GM18502 (cell line): ENCODE measurements at regions not wholly inside any gene's neighbourhood (a gene's known extent, or its start where the extent isn't known, plus 50 kb on each side); places are given as distances from the start of the nearest gene placed in this dataset.

Source experiments
- ATAC-seq: cut with Tn5 transposase; IDR thresholded peaks from one replicate; pipeline ENCODE4 v1.9.1; 2021; ENCODE audit warnings: mild to moderate bottlenecking; ENCODE audit not compliant: unreplicated experiment, poor library complexity

GRCh38 chr4:181951265-181951664, 291.9 kb upstream of the TENM3 start:
- no peak for ATAC-seq

- ATAC-seq: no peak
Observed at GRCh38 chr4:181952478-181952877, 290.7 kb upstream of the TENM3 start.

- no peak for ATAC-seq
Observed at GRCh38 chr4:181956512-181956911, 286.7 kb upstream of the TENM3 start.

- ATAC-seq: no peak
Observed at GRCh38 chr4:181957088-181957487, 286.1 kb upstream of the TENM3 start.

GRCh38 chr4:181958446-181958845, 284.8 kb upstream of the TENM3 start:
- ATAC-seq: no peak

- ATAC-seq: no peak
Observed at GRCh38 chr4:181959121-181959520, 284.1 kb upstream of the TENM3 start.

- ATAC-seq: no peak
Observed at GRCh38 chr4:181960384-181960783, 282.8 kb upstream of the TENM3 start.

- no peak for ATAC-seq
Observed at GRCh38 chr4:181962321-181962720, 280.9 kb upstream of the TENM3 start.

GRCh38 chr4:181964731-181965130, 278.5 kb upstream of the TENM3 start:
- no peak for ATAC-seq

GRCh38 chr4:181966104-181966551, 277.1 kb upstream of the TENM3 start:
- ATAC-seq: peak; percentile 63

- no peak for ATAC-seq
Observed at GRCh38 chr4:181967401-181967800, 275.8 kb upstream of the TENM3 start.

GRCh38 chr4:181968371-181968770, 274.8 kb upstream of the TENM3 start:
- ATAC-seq: no peak

GRCh38 chr4:181969151-181969550, 274.1 kb upstream of the TENM3 start:
- no peak for ATAC-seq

GRCh38 chr4:181970366-181970765, 272.8 kb upstream of the TENM3 start:
- no peak for ATAC-seq

- ATAC-seq: peak; percentile 91
Observed at GRCh38 chr4:181971411-181971810, 271.8 kb upstream of the TENM3 start.

GRCh38 chr4:181971973-181972372, 271.2 kb upstream of the TENM3 start:
- no peak for ATAC-seq

- ATAC-seq: no peak
Observed at GRCh38 chr4:181976764-181977163, 266.4 kb upstream of the TENM3 start.

- no peak for ATAC-seq
Observed at GRCh38 chr4:181982437-181982836, 260.8 kb upstream of the TENM3 start.

- ATAC-seq: no peak
Observed at GRCh38 chr4:181982856-181983255, 260.3 kb upstream of the TENM3 start.

GRCh38 chr4:181987392-181987791, 255.8 kb upstream of the TENM3 start:
- no peak for ATAC-seq

GRCh38 chr4:181989071-181989470, 254.1 kb upstream of the TENM3 start:
- ATAC-seq: no peak

GRCh38 chr4:181991369-181992108, 251.7 kb upstream of the TENM3 start:
- no peak for ATAC-seq
